ENCODE measurements at regions not wholly inside any gene's neighbourhood (a gene's known extent, or its start where the extent isn't known, plus 50 kb on each side); places are given as distances from the start of the nearest gene placed in this dataset.
A peak's percentile ranks its signal among the peaks of the same experiment; 100 is the strongest.

DNA sequence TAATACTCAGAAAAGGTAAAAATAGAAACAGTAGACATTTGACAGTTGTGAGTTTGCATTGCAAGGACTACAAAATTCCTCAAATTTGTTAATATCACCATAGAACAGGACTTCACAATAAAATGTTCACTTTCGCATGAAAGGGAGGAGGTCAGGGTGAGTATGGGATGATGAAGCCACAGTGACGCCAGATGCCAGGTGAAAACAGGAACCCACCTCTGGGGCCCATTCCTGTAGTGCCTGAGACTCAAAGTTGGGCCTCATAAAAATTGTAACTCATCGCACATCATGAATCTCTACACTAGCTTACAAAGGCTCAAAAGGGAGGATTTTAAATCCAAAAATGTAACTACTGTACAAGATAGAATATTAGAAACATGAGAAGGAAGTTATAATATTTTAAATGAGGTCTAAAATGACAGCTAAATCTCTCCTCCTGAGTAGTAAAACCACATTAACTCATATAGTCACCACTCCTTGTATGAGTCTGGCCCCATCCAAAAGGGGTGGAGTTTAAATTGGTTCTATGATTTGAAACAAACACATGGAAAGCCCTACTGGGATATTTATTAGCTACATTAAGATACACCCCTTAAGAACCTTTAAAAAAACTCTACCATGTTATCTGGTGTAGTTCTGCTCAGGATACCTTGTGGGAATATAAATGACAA is 93.7 kb downstream of the ETS2 start:
- DNase-seq (ENCODE audit: low spot score) = no peak
- Histone ChIP-seq H3K27ac (ENCODE audit: poor library complexity, severe bottlenecking) (peak overlapping the region; percentile 30), H3K9me3 (ENCODE audit: severe bottlenecking) (no peaks in the 10 kb centered on the region), H3K4me3 (ENCODE audit: severe bottlenecking) (no peak overlapping the region), H3K27me3 (ENCODE audit: insufficient read depth, poor library complexity, severe bottlenecking) (no peaks in the 10 kb centered on the region), H3K36me3 (ENCODE audit: low read depth) (no peaks in the 10 kb centered on the region), H3K4me1 (ENCODE audit: insufficient read depth, poor library complexity, severe bottlenecking) (peaks cover 29% of the 10 kb centered on the region)
- no peak for ATAC-seq (ENCODE audit: low read depth)
- TF ChIP-seq, protein P1, sequence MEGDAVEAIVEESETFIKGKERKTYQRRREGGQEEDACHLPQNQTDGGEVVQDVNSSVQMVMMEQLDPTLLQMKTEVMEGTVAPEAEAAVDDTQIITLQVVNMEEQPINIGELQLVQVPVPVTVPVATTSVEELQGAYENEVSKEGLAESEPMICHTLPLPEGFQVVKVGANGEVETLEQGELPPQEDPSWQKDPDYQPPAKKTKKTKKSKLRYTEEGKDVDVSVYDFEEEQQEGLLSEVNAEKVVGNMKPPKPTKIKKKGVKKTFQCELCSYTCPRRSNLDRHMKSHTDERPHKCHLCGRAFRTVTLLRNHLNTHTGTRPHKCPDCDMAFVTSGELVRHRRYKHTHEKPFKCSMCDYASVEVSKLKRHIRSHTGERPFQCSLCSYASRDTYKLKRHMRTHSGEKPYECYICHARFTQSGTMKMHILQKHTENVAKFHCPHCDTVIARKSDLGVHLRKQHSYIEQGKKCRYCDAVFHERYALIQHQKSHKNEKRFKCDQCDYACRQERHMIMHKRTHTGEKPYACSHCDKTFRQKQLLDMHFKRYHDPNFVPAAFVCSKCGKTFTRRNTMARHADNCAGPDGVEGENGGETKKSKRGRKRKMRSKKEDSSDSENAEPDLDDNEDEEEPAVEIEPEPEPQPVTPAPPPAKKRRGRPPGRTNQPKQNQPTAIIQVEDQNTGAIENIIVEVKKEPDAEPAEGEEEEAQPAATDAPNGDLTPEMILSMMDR (IDR thresholded peaks at IDR 0.05; ENCODE audit: poor library complexity, severe bottlenecking) = no peak

- H3K4me3 ChIP-seq (ENCODE audit: severe bottlenecking) = no peak overlapping the region
- TF ChIP-seq, protein P1 (IDR thresholded peaks at IDR 0.05; ENCODE audit: poor library complexity, severe bottlenecking) = no peak
- no peaks in the 10 kb centered on the region for H3K36me3 ChIP-seq (ENCODE audit: low read depth)
- peak overlapping the region; percentile 30 for H3K27ac ChIP-seq (ENCODE audit: poor library complexity, severe bottlenecking)
- DNase-seq (ENCODE audit: low spot score) = no peak
- ATAC-seq (ENCODE audit: low read depth) = peak; percentile 68
- no peaks in the 10 kb centered on the region for H3K9me3 ChIP-seq (ENCODE audit: severe bottlenecking)
- H3K4me1 ChIP-seq (ENCODE audit: insufficient read depth, poor library complexity, severe bottlenecking) = peaks cover 24% of the 10 kb centered on the region
- no peaks in the 10 kb centered on the region for H3K27me3 ChIP-seq (ENCODE audit: insufficient read depth, poor library complexity, severe bottlenecking)
Measured at GRCh38 chr21:38898422-38899096, 92.8 kb downstream of the ETS2 start.

DNA sequence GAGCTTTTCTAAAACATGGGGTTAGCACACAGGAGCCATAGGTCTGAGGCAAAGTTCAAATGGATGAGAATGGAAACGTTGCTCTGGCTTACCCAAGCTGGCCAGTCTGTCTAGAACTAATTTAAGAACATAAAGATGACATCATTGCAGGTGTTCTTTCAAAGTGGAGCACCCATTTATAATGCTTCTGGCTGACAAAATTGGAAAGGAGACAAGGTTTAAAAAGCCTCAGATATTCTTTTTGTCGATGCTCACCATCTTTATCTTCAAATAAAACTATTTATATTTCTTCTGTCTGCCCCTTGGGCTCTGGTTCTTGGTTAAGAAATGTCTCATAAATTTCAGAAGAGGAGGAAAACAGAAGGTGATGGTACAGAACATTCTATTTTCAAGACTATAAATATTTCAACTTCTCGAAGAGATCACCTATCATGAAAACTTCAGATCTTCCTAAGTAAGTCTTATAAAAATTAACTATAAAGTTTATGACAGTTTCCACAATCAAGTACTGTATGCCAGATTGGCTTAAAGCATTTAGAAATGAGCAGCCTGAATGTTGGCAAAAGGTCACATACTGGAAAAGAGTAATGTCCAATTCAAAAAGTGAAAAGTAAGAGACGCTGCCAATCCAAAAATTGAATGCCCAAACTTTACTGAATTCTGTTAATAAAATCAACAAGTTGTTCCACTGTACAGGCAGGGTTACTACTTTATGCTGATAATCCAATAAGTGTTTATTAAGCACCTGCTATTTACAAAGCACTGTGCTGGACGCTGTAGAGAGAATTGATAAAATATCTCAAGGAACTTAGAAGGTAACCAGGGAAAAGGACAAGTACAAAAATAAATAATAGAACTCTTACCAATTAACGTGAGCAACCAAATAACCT is 92.0 kb downstream of the ETS2 start:
- H3K36me3 ChIP-seq (ENCODE audit: low read depth) = no peaks in the 10 kb centered on the region
- ATAC-seq (ENCODE audit: low read depth) = no peak; the same call in 2 of the 3 replicates
- H3K27ac ChIP-seq (ENCODE audit: poor library complexity, severe bottlenecking) = peak overlapping the region; percentile 30
- no peaks in the 10 kb centered on the region for H3K9me3 ChIP-seq (ENCODE audit: severe bottlenecking)
- DNase-seq (ENCODE audit: low spot score) = no peak
- no peak overlapping the region for H3K4me3 ChIP-seq (ENCODE audit: severe bottlenecking)
- H3K27me3 ChIP-seq (ENCODE audit: insufficient read depth, poor library complexity, severe bottlenecking) = no peaks in the 10 kb centered on the region
- H3K4me1 ChIP-seq (ENCODE audit: insufficient read depth, poor library complexity, severe bottlenecking) = peaks cover 16% of the 10 kb centered on the region
- TF ChIP-seq, protein P1 (IDR thresholded peaks at IDR 0.05; ENCODE audit: poor library complexity, severe bottlenecking) = no peak

GRCh38 chr21:38894899-38895298 is 89.2 kb downstream of the ETS2 start:
- H3K4me3 ChIP-seq (ENCODE audit: severe bottlenecking) = no peak overlapping the region
- TF ChIP-seq, protein P1 (IDR thresholded peaks at IDR 0.05; ENCODE audit: poor library complexity, severe bottlenecking) = no peak
- ATAC-seq (ENCODE audit: low read depth) = no peak

More at GRCh38 chr21:38894899-38895298, 89.2 kb downstream of the ETS2 start:
- Histone ChIP-seq H3K27ac (ENCODE audit: poor library complexity, severe bottlenecking) (no peak overlapping the region), H3K27me3 (ENCODE audit: insufficient read depth, poor library complexity, severe bottlenecking) (no peaks in the 10 kb centered on the region), H3K36me3 (ENCODE audit: low read depth) (no peaks in the 10 kb centered on the region), H3K4me1 (ENCODE audit: insufficient read depth, poor library complexity, severe bottlenecking) (peaks cover 11% of the 10 kb centered on the region), H3K9me3 (ENCODE audit: severe bottlenecking) (no peaks in the 10 kb centered on the region)
- no peak for DNase-seq (ENCODE audit: low spot score)
